WTC11 (cell line): ENCODE measurements at regions not wholly inside any gene's neighbourhood (a gene's known extent, or its start where the extent isn't known, plus 50 kb on each side); places are given as distances from the start of the nearest gene placed in this dataset.

Source experiments
- ATAC-seq: fragments of 200-7000 bp; cut with Tn5 transposase; 2 replicates; pipeline ENCODE4 v1.10.0; 2021; ENCODE audit warnings: mild to moderate bottlenecking, moderate library complexity
- CTCF ChIA-PET: fragments of 300-600 bp; sonication (Branson Sonifier 250); formaldehyde crosslinking; loops from one replicate; lab custom pipeline; 2021; ENCODE audit warnings: antibody characterized with exemption; lab: Charles Lee
- POLR2A ChIA-PET: fragments of 350-600 bp; sonication (Branson Sonifier 250); formaldehyde crosslinking; loops from one replicate; lab custom pipeline; 2021; ENCODE audit warnings: antibody characterized with exemption; lab: Charles Lee
- DNase-seq: peaks from one replicate; pipeline ENCODE4 v3.0.0; 2021; ENCODE audit warnings: low spot score
- H3K27ac Mint-ChIP-seq: 2 replicates; pipeline ENCODE4 v1.8.0; 2021; ENCODE audit warnings: mixed read lengths
- H3K27me3 Mint-ChIP-seq: 2 replicates; pipeline ENCODE4 v1.8.0; 2021; ENCODE audit warnings: low read depth, mild to moderate bottlenecking, moderate library complexity, mixed read lengths
- H3K36me3 Mint-ChIP-seq: 2 replicates; pipeline ENCODE4 v1.8.0; 2021; ENCODE audit warnings: mixed read lengths
- H3K4me1 Mint-ChIP-seq: 2 replicates; pipeline ENCODE4 v1.8.0; 2022; ENCODE audit warnings: mixed read lengths
- H3K4me3 Mint-ChIP-seq: 2 replicates; pipeline ENCODE4 v1.8.0; 2021; ENCODE audit warnings: mild to moderate bottlenecking, moderate library complexity, mixed read lengths
- H3K9me3 Mint-ChIP-seq: 2 replicates; pipeline ENCODE4 v1.8.0; 2021; ENCODE audit warnings: mixed read lengths
- ARID4B ChIP-seq: sonication (generic); formaldehyde crosslinking; IDR thresholded peaks from 2 replicates; pipeline ENCODE4 v1.8.0; 2023; ENCODE audit warnings: missing genetic modification reagents, mild to moderate bottlenecking, borderline replicate concordance
- CTCF ChIP-seq: fragments of 200-600 bp; IDR thresholded peaks from 2 replicates; pipeline ENCODE4 v1.8.0; 2022; ENCODE audit warnings: antibody characterized with exemption
- MXD4 ChIP-seq: fragments of 250-450 bp; sonication (Bioruptor Pico); IDR thresholded peaks from 2 replicates; pipeline ENCODE4 v1.8.0; 2021; ENCODE audit warnings: mild to moderate bottlenecking, moderate library complexity, borderline replicate concordance
- MYBL2 ChIP-seq: sonication (generic); formaldehyde crosslinking; IDR thresholded peaks from 2 replicates; pipeline ENCODE4 v1.8.1; 2023; ENCODE audit warnings: mild to moderate bottlenecking, moderate library complexity, missing genetic modification reagents
- RELA ChIP-seq: sonication (generic); formaldehyde crosslinking; IDR thresholded peaks from 2 replicates; pipeline ENCODE4 v1.8.1; 2022; ENCODE audit warnings: missing genetic modification reagents, mild to moderate bottlenecking, borderline replicate concordance
- SOX15 ChIP-seq: fragments of 250-450 bp; sonication (Bioruptor Pico); IDR thresholded peaks from 2 replicates; pipeline ENCODE4 v1.9.0; 2021; ENCODE audit warnings: mild to moderate bottlenecking
- TCF7 ChIP-seq: sonication (generic); formaldehyde crosslinking; IDR thresholded peaks from 2 replicates; pipeline ENCODE4 v1.8.0; 2022; ENCODE audit warnings: mild to moderate bottlenecking, low read depth, missing genetic modification reagents, moderate library complexity
- TEAD1 ChIP-seq: sonication (generic); formaldehyde crosslinking; IDR thresholded peaks from 2 replicates; pipeline ENCODE4 v1.8.0; 2022; ENCODE audit warnings: mild to moderate bottlenecking, missing genetic modification reagents
- TP53 ChIP-seq: sonication (generic); formaldehyde crosslinking; IDR thresholded peaks from 2 replicates; pipeline ENCODE4 v1.8.1; 2023; ENCODE audit warnings: mild to moderate bottlenecking, missing genetic modification reagents
- ZBTB21 ChIP-seq: sonication (generic); formaldehyde crosslinking; IDR thresholded peaks from 2 replicates; pipeline ENCODE4 v1.8.1; 2023; ENCODE audit warnings: mild to moderate bottlenecking, missing genetic modification reagents, borderline replicate concordance
- ZNF219 ChIP-seq: sonication (generic); formaldehyde crosslinking; IDR thresholded peaks from 2 replicates; pipeline ENCODE4 v1.8.0; 2023; ENCODE audit warnings: missing genetic modification reagents, mild to moderate bottlenecking, borderline replicate concordance
- TF ChIP-seq, protein P1 (sequence below): sonication (generic); formaldehyde crosslinking; conservative IDR thresholded peaks from 2 replicates; pipeline ENCODE4 v1.8.1; 2023; ENCODE audit warnings: mild to moderate bottlenecking, low read depth, missing genetic modification reagents, moderate library complexity
- TF ChIP-seq, protein P2 (sequence below): fragments of 250-450 bp; sonication (Bioruptor Pico); conservative IDR thresholded peaks from 2 replicates; pipeline ENCODE4 v1.9.0; 2021; ENCODE audit warnings: mild to moderate bottlenecking
- TF ChIP-seq, protein P3 (sequence below): sonication (generic); formaldehyde crosslinking; IDR thresholded peaks from 2 replicates; pipeline ENCODE4 v1.8.1; 2023; ENCODE audit warnings: mild to moderate bottlenecking, missing genetic modification reagents, moderate library complexity
- TF ChIP-seq, protein P4 (sequence below): fragments of 250-450 bp; sonication (Bioruptor Pico); IDR thresholded peaks from 2 replicates; pipeline ENCODE4 v2.1.2; 2022; ENCODE audit warnings: mild to moderate bottlenecking, moderate library complexity

DNA sequence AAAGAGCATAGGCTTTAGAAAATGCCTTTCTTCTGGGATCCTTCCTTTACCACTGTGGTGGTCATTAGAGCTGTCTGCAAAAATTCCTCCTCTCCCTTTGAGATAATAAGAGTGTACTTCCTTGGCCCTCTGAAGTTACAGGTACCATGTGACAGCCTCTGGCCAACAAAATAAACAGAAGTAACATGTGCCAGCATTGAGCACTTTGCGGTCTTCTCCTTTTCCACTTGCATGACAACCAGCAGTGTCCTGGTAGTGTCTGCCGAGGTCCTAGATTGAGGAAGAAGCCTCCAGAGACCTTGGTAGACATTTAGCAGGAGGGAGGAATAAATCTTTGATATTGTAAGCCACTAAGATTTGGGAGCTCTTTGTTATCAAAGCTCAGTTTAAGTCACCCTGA, 87.5 kb upstream of the ARID1B start (continued):
- TF ChIP-seq, protein P1, sequence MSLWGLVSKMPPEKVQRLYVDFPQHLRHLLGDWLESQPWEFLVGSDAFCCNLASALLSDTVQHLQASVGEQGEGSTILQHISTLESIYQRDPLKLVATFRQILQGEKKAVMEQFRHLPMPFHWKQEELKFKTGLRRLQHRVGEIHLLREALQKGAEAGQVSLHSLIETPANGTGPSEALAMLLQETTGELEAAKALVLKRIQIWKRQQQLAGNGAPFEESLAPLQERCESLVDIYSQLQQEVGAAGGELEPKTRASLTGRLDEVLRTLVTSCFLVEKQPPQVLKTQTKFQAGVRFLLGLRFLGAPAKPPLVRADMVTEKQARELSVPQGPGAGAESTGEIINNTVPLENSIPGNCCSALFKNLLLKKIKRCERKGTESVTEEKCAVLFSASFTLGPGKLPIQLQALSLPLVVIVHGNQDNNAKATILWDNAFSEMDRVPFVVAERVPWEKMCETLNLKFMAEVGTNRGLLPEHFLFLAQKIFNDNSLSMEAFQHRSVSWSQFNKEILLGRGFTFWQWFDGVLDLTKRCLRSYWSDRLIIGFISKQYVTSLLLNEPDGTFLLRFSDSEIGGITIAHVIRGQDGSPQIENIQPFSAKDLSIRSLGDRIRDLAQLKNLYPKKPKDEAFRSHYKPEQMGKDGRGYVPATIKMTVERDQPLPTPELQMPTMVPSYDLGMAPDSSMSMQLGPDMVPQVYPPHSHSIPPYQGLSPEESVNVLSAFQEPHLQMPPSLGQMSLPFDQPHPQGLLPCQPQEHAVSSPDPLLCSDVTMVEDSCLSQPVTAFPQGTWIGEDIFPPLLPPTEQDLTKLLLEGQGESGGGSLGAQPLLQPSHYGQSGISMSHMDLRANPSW: no peak
- TF ChIP-seq RELA (CRISPR knock-in tag) (no peak), TCF7 (no peak), CTCF (no peak), SOX15 (CRISPR knock-in tag) (no peak)

DNA sequence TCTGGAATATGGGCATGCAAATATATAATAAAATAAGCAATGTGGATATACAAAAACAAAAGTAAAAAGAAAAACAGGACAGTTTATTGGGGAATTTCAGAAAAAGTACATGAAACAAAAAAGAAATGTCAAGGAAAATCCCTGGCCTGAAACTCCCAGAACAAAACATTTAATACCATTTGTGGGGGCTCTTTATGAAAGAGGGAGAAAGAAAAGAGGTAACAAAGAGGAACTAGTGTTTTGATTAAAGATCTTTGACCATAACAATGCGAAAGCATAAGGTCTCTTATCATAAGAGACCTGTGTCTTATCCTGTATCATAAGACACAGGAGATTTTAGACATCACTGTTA, 88.6 kb upstream of the ARID1B start:
- H3K9me3 Mint-ChIP-seq: no peaks in the 10 kb centered on the region
- peak overlapping the region; percentile 85; the same call in 1 of the 2 replicates for H3K4me3 Mint-ChIP-seq
- ATAC-seq (no peak), DNase-seq (no peak)
- ChIA-PET POLR2A (no interaction called here), CTCF (no interaction called here)
- H3K4me1 Mint-ChIP-seq: peaks cover 28% of the 10 kb centered on the region
- H3K36me3 Mint-ChIP-seq: no peaks in the 10 kb centered on the region
- no peak for TF ChIP-seq TP53
- TF ChIP-seq TEAD1 (CRISPR knock-in tag): no peak
- TF ChIP-seq, protein P2, sequence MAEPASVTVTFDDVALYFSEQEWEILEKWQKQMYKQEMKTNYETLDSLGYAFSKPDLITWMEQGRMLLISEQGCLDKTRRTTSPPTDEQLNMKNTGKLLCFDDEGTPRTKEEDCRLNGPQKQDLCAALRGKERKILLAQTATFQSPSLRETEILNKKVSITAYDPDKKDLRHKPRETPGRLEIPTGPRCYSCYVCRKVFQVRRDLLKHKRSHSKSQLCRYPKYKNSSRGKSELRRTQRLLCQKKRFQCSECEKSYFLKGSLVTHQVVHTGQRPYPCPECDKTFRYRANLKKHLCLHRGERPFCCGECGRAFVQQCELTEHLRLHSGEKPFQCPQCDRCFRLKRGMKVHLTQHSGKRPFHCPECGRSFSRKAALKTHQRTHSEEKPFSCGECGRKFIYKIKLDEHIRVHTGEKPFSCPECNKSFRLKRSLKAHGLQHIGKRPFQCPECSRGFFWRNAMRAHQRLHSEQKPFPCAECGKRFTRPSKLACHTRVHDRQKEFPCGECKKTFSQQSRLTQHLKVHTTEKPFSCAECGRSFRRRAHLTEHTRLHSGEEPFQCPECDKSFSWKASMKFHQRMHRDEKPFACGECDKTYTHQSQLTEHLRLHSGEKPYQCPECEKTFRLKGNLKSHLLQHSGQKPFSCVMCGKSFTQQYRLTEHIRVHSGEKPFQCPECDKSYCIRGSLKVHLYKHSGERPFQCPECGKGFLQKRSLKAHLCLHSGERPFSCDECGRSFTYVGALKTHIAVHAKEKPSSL: no peak
- TF ChIP-seq MYBL2 (CRISPR knock-in tag): no peak
- no peak for TF ChIP-seq ARID4B (CRISPR knock-in tag)
- TF ChIP-seq ZNF219 (CRISPR knock-in tag): no peak
- no peak for TF ChIP-seq MXD4 (CRISPR knock-in tag)
- TF ChIP-seq, protein P3, sequence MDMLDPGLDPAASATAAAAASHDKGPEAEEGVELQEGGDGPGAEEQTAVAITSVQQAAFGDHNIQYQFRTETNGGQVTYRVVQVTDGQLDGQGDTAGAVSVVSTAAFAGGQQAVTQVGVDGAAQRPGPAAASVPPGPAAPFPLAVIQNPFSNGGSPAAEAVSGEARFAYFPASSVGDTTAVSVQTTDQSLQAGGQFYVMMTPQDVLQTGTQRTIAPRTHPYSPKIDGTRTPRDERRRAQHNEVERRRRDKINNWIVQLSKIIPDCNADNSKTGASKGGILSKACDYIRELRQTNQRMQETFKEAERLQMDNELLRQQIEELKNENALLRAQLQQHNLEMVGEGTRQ (CRISPR knock-in tag): no peak
- no peak for TF ChIP-seq CTCF
- TF ChIP-seq, protein P4, sequence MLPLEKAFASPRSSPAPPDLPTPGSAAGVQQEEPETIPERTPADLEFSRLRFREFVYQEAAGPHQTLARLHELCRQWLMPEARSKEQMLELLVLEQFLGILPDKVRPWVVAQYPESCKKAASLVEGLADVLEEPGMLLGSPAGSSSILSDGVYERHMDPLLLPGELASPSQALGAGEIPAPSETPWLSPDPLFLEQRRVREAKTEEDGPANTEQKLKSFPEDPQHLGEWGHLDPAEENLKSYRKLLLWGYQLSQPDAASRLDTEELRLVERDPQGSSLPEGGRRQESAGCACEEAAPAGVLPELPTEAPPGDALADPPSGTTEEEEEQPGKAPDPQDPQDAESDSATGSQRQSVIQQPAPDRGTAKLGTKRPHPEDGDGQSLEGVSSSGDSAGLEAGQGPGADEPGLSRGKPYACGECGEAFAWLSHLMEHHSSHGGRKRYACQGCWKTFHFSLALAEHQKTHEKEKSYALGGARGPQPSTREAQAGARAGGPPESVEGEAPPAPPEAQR (CRISPR knock-in tag): no peak
- TF ChIP-seq ZBTB21 (CRISPR knock-in tag): no peak
- peaks cover 4% of the 10 kb centered on the region for H3K27me3 Mint-ChIP-seq
- H3K27ac Mint-ChIP-seq: no peak overlapping the region
